Stimulated activated CD8-positive, alpha-beta memory T cell treated with anti-CD3 and anti-CD28 coated beads, Interleukin-4, amount 100 ng/mL, for 24 hours (primary cell): ENCODE measurements at regions not wholly inside any gene's neighbourhood (a gene's known extent, or its start where the extent isn't known, plus 50 kb on each side); places are given as distances from the start of the nearest gene placed in this dataset.

ENCODE experiments used
- DNase-seq: peaks from one replicate; pipeline ENCODE4 v3.0.0-alpha.2; 2020; ENCODE audit warnings: low read depth

GRCh38 chr20:40491009-40491590 is 197.9 kb downstream of the MAFB start:
- no peak for DNase-seq

- DNase-seq = no peak
Measured at GRCh38 chr20:40489886-40490285, 199.2 kb downstream of the MAFB start.

- no peak for DNase-seq
Measured at GRCh38 chr20:40488401-40488800, 200.6 kb downstream of the MAFB start.

- DNase-seq = no peak
Measured at GRCh38 chr20:40486297-40486696, 202.7 kb downstream of the MAFB start.

GRCh38 chr20:40481743-40482458 is 207.1 kb downstream of the MAFB start:
- no peak for DNase-seq

GRCh38 chr20:40481337-40481736 is 207.7 kb downstream of the MAFB start:
- no peak for DNase-seq

- DNase-seq = no peak
Measured at GRCh38 chr20:40477805-40478204, 211.2 kb downstream of the MAFB start.

- no peak for DNase-seq
Measured at GRCh38 chr20:40476461-40476860, 212.6 kb downstream of the MAFB start.

- DNase-seq = no peak
Measured at GRCh38 chr20:40472905-40473304, 216.1 kb downstream of the MAFB start.

GRCh38 chr20:40471261-40471629 is 217.8 kb downstream of the MAFB start:
- DNase-seq = no peak

- DNase-seq = no peak
Measured at GRCh38 chr20:40470445-40471260, 218.4 kb downstream of the MAFB start.

GRCh38 chr20:40468759-40469158 is 220.3 kb downstream of the MAFB start:
- no peak for DNase-seq

GRCh38 chr20:40467703-40468411 is 221.2 kb downstream of the MAFB start:
- DNase-seq = no peak

GRCh38 chr20:40467067-40467466 is 222.0 kb downstream of the MAFB start:
- no peak for DNase-seq

GRCh38 chr20:40464731-40465208 is 224.3 kb downstream of the MAFB start:
- DNase-seq = no peak

- DNase-seq = no peak
Measured at GRCh38 chr20:40463171-40463570, 225.9 kb downstream of the MAFB start.

- no peak for DNase-seq
Measured at GRCh38 chr20:40462566-40462965, 226.5 kb downstream of the MAFB start.

- no peak for DNase-seq
Measured at GRCh38 chr20:40459299-40459698, 229.7 kb downstream of the MAFB start.

- DNase-seq = no peak
Measured at GRCh38 chr20:40457404-40457803, 231.6 kb downstream of the MAFB start.

GRCh38 chr20:40452758-40453157 is 236.3 kb downstream of the MAFB start:
- DNase-seq = no peak

- no peak for DNase-seq
Measured at GRCh38 chr20:40451552-40451951, 237.5 kb downstream of the MAFB start.

- DNase-seq = no peak
Measured at GRCh38 chr20:40449974-40450616, 238.9 kb downstream of the MAFB start.
